HG02840 (cell line): ENCODE measurements at regions not wholly inside any gene's neighbourhood (a gene's known extent, or its start where the extent isn't known, plus 50 kb on each side); places are given as distances from the start of the nearest gene placed in this dataset.

Experiments
- ATAC-seq: cut with Tn5 transposase; IDR thresholded peaks from one replicate; pipeline ENCODE4 v1.9.1; 2021; ENCODE audit warnings: mild to moderate bottlenecking, moderate library complexity, moderate number of reproducible peaks; ENCODE audit not compliant: unreplicated experiment, low FRiP score

DNA sequence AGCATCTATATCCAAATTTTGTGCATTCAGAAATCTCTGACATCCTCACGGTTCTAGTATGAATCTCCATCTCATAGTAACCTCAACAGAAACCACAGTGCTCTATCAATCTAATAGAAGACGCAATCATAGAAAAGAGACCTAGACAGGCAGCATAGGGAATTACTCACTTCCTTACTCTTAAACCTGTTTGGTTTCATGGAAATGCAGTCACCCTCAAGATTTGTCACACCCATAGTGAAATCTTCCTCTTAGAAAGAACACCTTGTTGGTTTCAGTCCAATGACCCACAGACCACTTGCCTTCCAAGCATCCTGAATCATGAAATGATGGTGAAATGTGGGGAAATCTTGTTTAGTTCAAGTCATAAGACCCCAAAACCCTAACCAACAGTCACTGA, 166.1 kb upstream of the PRDM1 start:
- no peak for ATAC-seq

DNA sequence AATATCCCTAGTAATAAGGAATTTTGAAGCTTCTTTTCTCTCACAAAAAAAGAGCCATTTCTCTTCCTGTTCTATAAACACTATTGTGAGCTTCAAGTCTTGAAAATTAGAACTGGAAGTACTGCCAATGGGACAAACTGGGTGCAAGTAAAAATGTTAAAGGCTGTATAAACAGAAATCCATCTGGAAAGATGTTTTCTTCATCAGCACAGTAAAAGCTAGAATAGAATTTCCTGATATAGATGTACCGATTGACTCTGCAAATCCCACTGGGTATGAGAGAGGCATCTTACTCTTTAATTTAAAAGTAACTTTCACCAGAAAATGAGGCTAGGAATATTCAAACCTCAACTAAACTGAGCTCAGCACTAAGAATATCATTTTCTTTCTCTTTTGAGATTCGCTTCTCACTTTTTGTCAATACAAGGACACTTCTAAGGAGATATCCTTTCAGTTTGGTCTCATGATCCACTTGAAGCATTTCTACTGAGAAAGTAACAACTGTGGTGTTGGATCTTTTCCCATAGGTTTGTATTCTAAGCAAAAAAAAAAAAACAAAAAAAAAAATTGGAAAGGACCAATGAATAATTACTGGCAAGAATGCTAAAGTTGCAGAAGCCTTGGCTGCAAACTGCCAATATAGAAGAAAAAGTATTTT, 169.0 kb upstream of the PRDM1 start:
- ATAC-seq: no peak

DNA sequence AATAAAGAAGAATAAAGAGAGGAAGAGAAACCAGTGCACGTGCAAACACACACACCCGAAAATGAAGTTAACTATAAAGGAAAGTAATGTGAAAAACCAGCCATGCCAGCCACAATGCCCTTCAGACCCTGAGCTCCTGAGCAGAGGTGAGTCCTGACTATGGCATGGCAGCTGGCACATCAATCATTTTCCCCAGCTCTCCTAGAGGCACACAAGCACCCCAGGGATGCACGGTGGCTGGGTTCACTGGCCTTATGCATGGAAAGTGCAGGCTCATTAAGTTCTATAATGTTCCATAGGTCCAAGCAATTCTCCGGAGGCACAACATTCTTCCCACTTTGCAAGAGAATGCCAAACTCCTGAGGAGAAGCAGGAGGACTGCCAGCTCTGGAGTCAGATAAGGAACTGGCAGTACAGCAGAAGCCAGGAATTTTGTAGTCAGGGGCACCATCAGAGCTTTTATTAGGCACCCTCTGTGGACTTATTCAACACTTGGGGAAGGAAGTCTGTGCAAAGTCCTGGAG, 175.0 kb upstream of the PRDM1 start:
- ATAC-seq: no peak

DNA sequence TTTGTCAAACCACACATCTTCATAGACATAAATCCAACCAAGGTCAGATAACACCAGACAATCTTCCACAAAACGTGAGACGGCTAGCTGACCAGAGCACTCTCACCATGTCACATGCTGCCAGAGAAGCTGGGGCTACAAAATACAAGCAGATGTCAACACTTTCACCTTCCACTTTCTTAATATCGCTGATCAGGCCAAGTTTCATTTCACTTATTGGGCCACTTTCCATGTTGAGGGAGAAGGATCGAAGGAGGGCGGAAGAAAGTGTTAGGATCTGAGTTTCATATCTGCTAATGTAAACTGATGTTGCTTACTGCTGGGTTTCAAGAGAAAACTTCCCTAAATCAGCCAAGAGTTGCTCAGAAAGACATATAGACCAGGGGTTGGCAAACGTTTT, 177.0 kb upstream of the PRDM1 start:
- ATAC-seq: no peak

DNA sequence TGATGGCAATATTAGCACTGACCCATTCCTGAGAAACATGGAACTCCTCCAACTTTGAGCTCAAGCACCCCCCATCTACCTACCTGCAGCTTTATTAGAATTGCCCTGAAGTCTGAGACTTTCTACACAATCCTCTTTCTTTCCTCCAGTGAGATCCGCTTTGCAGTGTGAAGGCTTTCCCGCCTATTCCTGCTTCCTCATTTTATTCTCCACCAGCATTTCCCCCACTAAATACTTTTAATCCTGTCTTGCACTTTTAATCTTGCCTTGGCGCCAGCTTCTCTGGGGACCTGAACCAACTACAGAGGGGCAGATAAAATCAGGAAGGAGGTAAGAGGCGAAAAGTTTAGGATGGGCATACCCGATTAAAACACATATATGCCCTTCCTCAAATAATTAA, 178.1 kb upstream of the PRDM1 start:
- no peak for ATAC-seq

DNA sequence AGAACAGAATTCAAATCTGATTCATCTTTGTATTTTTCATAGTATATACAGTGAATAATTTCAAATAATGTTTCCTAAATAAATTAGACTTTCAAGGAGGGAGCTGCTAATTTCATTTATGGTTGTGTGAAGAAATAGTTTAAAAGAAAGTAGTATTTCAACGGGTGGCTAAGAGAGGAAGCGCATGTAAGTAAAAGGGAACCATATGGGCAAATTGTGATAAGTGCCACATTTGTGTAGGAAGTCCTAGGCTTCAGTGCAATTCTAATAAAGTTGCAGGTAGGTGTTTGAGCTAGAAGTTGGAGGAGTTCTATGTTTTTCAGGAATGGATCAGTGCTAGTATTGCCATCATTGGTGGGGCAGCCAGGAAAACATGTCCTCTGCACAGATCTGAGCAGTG, 178.8 kb upstream of the PRDM1 start:
- ATAC-seq: no peak

DNA sequence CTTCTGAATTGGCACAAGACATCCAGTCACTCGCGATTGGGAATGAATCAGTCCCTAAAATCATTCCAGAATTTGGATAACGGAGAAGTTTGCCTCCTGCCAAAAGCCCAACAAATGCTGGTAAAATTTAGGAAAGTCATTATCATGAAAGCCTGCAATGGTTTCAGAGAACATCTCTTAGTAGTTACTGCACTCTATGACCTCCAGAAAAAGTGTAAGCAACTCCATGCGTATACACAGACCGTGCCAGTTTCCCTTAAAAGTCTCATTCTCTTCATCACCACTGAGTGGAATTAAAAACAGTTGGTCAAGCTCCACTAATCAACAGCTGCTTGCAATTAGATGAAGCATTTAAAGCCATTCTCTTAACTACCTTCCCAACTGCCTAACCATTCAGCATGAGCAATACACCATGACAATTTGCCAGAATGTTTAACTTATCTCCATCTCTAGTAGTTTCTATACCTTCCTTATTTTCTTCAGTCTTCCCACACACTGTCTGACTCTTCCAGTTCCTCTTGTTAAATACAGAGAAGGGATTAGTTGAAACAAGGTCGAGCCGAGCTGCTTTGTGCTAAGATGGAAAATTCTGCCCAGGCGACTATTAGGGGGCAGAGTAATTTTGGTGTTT, 183.6 kb upstream of the PRDM1 start:
- no peak for ATAC-seq

DNA sequence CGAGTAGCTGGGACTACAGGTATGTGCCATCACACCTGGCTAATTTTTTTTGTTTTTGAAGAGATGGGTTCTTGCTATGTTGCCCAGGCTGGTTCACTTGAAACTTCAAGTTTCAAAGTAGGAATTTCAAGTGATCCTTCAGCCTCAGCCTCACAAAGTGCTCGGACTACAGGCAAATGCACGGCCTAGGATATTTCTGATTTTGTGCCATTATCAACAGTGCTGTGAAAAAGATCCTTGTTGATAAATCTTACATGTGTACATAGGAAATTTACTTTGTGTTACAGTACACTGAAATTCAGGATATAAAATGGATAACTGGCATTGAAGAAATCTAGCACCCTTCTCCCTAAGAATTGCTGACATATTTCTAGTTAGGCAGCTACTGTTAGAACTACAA, 184.6 kb upstream of the PRDM1 start:
- ATAC-seq: no peak

DNA sequence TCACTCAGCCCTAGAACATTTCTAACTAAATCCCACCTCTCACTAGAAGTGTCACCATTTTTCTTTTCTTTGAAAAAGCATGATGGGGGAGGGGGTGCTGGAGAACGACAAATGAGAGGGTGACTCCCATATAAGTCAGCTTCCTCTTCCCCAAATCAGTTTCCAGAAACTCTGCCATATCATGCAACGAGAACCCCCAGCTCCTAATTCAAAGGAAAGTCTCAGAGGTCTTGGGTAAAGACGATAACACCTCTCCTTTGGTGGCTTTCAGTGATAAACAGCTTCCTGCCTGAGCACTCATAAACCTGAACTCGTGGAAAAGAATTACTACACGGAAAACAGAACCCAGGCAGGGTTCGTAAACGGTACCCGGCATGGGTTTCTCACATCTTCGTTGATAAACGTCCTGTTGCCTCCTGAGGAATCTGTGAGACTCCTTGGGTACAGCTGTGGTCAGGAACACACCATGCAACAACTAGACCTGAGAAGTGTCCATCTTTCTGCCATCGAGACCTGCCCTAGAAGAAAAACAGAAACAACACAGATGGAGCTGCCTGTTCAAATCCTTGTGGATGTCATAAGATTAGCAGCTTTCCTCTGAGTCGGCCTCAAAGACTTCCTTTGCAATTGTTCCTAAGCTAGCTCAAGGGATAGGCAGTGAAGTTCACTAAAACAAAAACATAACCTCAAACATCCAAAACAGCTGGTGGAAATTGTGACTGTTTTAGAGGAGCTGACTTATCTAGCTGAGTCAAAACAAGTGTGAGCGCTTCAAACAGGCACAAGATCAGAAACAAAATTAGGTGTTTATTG, 185.8 kb upstream of the PRDM1 start:
- ATAC-seq: no peak

DNA sequence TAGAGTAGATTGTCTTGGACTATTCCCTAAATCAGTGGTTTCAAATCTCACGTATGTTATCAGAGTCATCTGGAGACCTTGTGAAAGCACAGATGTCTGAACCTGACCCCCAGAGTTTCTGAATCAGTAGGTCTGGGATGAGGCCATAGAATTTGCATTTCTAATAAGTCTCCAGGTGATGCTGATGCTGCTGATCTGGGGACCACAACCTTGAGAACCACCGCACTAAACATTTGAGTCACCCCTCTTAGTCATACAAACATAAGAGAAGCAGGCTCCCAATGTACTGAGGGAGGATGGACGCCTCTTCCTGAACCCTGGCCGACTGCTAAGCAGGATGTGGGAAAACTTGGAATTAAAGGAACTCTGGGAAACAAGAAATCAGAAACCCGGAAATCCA, 187.8 kb upstream of the PRDM1 start:
- peak; percentile 62 for ATAC-seq

DNA sequence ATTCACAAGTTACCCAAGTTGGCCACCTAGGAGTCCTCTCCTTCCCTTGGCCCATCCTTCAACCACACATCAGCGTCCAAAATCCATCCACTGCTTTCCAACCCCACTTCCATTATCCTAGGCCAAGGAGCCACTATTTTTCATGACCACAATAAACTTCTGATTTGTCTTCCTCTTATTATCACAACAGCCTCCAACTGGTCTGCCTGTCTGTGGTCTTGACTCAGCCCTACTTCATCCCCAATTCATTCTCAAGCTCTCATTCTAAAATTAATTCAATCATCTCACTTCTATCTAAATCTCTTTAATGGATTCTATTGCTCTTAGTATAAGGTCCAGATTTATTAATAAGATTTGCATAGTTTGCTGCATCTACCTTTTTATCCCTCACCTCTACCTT, 189.0 kb upstream of the PRDM1 start:
- ATAC-seq: no peak

DNA sequence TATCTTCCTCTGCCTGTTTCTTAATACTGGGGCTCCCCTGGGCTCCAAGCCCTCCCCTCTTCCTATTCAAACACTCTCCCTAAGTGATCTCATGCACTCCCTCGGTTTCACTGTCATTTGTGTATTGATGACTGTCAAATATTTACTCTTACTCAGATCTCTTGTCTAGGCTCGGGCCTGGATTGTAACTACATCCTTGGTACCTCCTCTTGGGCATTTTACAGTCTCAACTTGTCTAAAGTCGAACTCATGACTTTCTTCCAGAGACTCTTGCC, 189.4 kb upstream of the PRDM1 start:
- ATAC-seq: no peak

DNA sequence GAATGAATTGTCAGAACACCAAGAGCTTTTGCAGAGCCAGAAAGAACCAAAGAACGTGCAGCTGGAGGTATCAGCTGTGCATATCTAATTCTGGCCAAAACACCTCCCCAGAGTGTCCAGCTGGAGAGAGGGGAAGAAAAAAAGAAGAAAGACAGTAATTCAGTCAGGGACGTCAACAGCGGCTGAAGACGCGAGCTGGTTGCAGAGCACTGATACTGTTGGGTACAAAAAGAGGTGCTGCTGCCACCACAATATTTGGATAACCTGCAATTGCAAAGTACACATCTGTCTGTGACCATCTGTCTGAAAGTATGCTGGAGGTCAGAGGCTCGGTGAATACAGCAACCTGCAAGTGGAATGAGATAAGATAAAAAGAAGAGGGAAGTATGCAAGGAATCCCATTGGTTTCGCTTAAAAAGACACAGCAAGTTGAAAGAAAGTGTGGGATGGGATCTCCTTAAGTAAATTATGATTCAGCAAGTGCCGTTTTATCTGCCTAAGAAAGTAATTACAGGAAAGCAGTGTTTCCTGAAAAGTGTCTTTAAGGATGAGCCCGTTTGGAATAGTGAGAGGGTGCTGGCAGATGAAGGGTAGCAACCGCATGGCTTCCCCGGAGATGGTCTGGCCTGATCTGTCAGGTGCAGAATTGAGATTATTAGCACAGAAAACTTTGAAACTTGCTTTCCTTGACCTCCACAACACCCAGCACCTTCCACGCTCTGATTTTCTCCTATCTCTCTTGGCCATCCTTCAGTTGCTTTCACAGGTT, 189.9 kb upstream of the PRDM1 start:
- no peak for ATAC-seq

DNA sequence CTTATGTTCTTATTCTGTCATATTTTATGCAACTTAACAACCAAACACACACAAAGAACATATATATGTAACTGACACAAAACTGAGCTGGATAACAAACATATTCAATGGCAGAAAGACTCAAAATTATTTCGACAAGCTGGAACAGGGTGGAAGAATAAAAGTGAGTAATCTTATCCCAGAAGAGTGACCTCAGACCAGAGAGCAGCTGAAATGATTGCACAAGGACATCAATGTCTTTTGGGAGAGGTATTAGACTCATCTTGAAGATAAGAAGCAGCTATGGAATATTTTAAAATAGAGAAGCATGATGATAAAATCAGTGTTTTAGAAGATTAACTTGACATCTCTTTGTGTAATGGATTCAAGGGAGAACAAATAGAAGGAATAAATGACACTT, 191.6 kb upstream of the PRDM1 start:
- ATAC-seq: no peak

DNA sequence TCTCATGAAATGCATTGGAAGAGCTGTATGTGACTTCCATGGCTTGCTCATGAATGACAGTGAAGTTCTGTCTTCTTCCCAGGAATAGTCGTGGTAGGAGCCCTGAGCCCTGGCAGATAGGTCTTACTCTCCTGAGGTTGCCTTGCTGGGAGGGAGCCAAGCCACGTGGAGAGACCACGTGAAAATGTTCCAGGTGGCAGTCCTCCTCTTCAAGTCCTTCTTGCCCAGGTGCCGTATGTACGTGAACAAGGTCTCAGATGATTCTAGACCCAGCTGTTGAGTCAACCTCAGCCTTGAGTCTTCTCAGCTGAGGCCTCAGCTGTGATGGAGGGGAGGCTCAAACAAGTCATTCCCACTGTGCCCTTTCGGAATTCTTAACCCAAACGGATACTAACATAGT, 192.4 kb upstream of the PRDM1 start:
- no peak for ATAC-seq

DNA sequence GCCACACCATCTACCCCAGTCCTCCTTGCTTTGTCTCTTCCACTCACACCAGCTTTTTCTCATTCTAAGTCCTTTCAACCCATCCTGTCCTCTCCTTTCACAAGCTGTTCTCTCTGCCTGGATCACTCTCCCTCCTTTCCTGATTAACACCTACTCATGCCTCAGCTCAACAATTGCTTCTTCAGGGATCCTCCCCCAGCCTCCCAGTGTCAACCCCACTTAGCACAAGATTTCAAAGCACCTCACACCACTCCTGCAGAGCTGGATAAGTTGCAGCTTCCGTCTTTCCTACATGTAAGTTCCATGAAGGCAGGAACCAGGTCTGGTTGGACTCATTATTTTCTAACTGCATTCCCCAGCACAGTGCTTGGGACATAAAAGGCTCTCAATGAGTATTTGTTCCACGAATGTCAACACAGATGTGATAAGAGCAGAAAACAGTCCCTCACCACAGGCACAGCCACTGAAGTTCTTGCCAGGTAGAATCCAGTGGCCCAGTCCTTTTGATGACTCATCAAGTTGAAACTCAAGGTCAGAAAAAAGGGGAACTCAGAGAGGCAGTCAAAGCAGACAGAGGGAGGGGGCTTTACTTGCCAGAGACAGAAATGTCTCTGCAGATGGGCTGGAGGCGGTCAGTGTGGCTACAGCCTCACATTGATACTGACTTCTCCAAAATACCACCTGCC, 193.4 kb upstream of the PRDM1 start:
- peak; percentile 78 for ATAC-seq

DNA sequence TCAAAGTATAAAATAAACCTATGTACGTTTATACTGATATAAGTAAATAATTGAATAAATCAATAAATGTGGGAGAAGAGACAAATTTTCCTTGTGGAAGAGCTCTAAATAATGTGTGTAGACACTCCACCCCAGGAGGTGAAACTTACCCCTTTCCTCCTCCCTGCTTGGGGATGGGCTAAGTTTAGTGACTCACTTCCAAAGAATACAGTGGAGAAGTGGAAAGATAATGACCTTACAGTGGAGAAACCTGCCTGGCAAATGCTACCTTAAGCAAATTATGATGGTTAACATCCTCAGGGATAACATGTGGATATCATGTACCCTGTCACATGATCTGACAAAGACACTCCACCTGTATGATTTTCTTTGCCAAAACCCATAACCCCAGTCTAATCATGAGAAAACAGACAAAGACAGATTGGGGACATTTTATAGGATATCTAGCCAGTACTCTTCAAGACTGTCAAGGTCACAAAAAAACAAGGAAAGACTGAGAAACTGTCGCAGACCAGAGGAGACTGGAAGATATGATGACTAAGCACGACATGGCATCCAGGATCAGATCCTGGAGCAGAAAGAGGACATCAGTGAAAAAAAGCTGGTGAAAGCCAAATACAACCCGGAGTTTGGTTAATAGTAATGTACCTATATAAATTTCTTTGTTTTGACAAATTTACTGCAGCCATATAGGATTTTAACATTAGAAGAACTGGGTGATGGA, 195.5 kb upstream of the PRDM1 start:
- no peak for ATAC-seq

DNA sequence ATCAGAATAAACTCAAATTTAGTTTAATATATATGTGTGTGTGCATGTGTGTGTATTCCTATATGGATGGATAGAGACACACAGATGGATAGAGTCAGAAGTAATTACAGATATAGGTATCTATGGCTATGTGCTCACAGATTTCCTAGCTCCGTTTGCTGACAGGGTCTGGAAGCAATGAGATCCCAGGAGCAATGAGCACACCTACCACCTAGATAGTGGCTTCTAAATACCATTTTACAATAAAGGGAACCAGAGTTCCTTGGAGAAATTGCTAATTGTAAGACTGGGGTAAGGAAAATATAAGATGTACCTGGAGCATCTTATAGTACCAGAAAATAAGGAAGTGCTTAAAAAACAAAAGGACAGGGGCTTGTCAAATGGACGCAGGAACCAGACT, 196.2 kb upstream of the PRDM1 start:
- no peak for ATAC-seq

DNA sequence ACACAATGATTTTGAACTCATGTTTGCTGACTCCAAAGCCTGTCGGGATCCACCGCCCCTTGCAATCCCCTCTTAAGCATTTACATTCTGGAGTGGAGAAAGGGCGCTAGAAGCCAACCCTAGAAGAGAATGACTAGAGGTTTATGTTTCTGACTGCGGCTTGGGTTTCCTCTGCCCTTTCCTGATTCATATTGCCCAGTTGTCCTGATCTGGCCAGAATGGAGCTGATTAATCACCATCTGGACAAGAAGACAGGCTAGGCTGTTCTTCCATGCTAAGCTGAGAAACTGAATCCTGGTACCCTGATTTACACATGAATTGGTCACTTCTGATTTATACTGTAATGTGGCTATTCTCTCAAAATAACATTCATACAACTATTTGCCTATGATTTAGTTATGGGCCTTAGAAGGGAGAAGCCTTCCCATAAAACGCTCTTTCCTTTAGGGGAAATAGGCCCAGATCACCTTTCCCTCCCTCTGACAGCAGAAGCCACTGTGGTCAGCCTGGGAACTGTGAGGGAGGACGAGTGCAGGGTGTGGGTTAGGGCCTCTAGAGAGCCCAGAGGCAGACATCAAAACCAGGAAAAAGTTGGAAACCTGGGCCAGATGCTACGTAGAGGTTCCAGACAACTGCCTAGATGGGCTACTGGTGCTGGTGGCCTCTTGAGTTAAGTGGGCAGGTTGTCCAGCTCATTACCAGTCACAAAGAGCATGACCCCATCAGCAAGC, 199.2 kb upstream of the PRDM1 start:
- no peak for ATAC-seq
